Prostate gland (tissue), 2 donors: ENCODE measurements at regions not wholly inside any gene's neighbourhood (a gene's known extent, or its start where the extent isn't known, plus 50 kb on each side); places are given as distances from the start of the nearest gene placed in this dataset.

ENCODE experiments used
- CTCF ChIP-seq, 4 experiments: fragments of 200-600 bp in 2 of 4; fragments of 450-650 bp in 2 of 4; sonication (generic) in 2 of 4; IDR thresholded peaks; 1 replicate in 3 of 4; 2 replicates in 1 of 4; pipeline ENCODE4 v1.5.1; 2016 to 2019; ENCODE audit warnings: antibody characterized with exemption in 4 of 4, mild to moderate bottlenecking in 2 of 4, moderate library complexity in 2 of 4
- POLR2AphosphoS5 ChIP-seq: sonication (generic); formaldehyde crosslinking; IDR thresholded peaks from one replicate; pipeline ENCODE4 v1.6.1; 2017; ENCODE audit warnings: antibody characterized with exemption

GRCh38 chr1:166588741-166589140 lies 250.5 kb upstream of the POGK start:
- no peak for TF ChIP-seq CTCF (IDR thresholded peaks at IDR 0.05)
- TF ChIP-seq POLR2AphosphoS5, result no peak
